Nephron (organoid): ENCODE measurements at regions not wholly inside any gene's neighbourhood (a gene's known extent, or its start where the extent isn't known, plus 50 kb on each side); places are given as distances from the start of the nearest gene placed in this dataset.
"Not testable (repeated sequence)": the region's sequence is repeated elsewhere in the genome, so short reads cannot be mapped to it uniquely, and the experiment has no call there.

Experiments
- H3K27ac Mint-ChIP-seq, 3 experiments: 2 replicates each; pipeline ENCODE4 v1.8.0; 2020; ENCODE audit warnings: mixed read lengths in 3 of 3, mild to moderate bottlenecking in 2 of 3, moderate library complexity in 1 of 3
- H3K27me3 Mint-ChIP-seq: 2 replicates; pipeline ENCODE4 v1.8.0; 2021; ENCODE audit warnings: low read depth, mild to moderate bottlenecking, moderate library complexity, mixed read lengths
- H3K36me3 Mint-ChIP-seq: 2 replicates; pipeline ENCODE4 v1.8.0; 2020; ENCODE audit warnings: low read depth, mixed read lengths
- H3K4me1 Mint-ChIP-seq: 2 replicates; pipeline ENCODE4 v1.8.0; 2020; ENCODE audit warnings: mixed read lengths
- H3K4me3 Mint-ChIP-seq, 3 experiments: 2 replicates each; pipeline ENCODE4 v1.8.0; 2020; ENCODE audit warnings: mild to moderate bottlenecking in 3 of 3, mixed read lengths in 3 of 3, moderate library complexity in 2 of 3
- H3K9me3 Mint-ChIP-seq: 2 replicates; pipeline ENCODE4 v1.8.0; 2020; ENCODE audit warnings: mixed read lengths
- CTCF ChIP-seq, 3 experiments: fragments of 200-600 bp; sonication (generic); IDR thresholded peaks; one replicate each; pipeline ENCODE4 v1.5.0; 2021; ENCODE audit warnings: antibody characterized with exemption in 3 of 3; ENCODE audit not compliant: unreplicated experiment in 3 of 3

DNA sequence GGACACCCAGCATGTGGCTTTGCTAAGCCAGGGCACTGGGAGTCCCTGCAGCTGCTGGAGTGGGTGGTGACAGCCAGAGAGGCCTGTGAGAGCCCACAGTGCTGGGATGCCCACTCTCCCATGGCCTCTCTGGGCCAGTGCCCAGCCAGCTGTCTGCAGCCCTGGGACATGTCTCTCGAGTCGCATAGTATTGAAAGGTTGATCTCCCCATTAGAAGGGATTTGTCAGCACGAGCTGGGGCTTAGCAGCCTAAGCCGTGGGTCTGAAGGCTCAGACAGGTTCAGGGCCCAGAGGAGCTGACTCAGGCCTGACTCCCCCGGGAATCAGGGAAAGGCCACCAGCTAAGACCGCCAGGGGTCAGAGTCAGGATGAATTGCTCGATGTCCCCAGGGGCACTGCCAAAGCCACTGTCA lies 53.5 kb downstream of the FOXD2 start:
- Mint-ChIP-seq H3K36me3 (no peaks in the 10 kb centered on the region), H3K27me3 (peaks cover 42% of the 10 kb centered on the region), H3K4me1 (peaks cover 13% of the 10 kb centered on the region), H3K27ac (no peak overlapping the region), H3K4me3 (no peak overlapping the region), H3K9me3 (no peaks in the 10 kb centered on the region)
- TF ChIP-seq CTCF (IDR thresholded peaks at IDR 0.05; ENCODE audit: unreplicated experiment in 3 of 3) = no peak

- H3K4me3 Mint-ChIP-seq = no peak overlapping the region
- no peak for TF ChIP-seq CTCF (IDR thresholded peaks at IDR 0.05; ENCODE audit: unreplicated experiment in 3 of 3)
- no peak overlapping the region for H3K27ac Mint-ChIP-seq
- peaks cover 4% of the 10 kb centered on the region for H3K4me1 Mint-ChIP-seq
- no peaks in the 10 kb centered on the region for H3K36me3 Mint-ChIP-seq
- H3K27me3 Mint-ChIP-seq = peaks cover 37% of the 10 kb centered on the region
- H3K9me3 Mint-ChIP-seq = no peaks in the 10 kb centered on the region
These were observed 57.4 kb downstream of the FOXD2 start for GRCh38 chr1:47495176-47495713.

- H3K9me3 Mint-ChIP-seq = no peaks in the 10 kb centered on the region
- H3K36me3 Mint-ChIP-seq = no peaks in the 10 kb centered on the region
- H3K4me1 Mint-ChIP-seq = peaks cover 4% of the 10 kb centered on the region
- no peak overlapping the region for H3K4me3 Mint-ChIP-seq
- peaks cover 29% of the 10 kb centered on the region for H3K27me3 Mint-ChIP-seq
- no peak overlapping the region for H3K27ac Mint-ChIP-seq
- TF ChIP-seq CTCF (IDR thresholded peaks at IDR 0.05; ENCODE audit: unreplicated experiment in 3 of 3) = no peak
These were observed 60.7 kb downstream of the FOXD2 start for GRCh38 chr1:47498551-47498950.

DNA sequence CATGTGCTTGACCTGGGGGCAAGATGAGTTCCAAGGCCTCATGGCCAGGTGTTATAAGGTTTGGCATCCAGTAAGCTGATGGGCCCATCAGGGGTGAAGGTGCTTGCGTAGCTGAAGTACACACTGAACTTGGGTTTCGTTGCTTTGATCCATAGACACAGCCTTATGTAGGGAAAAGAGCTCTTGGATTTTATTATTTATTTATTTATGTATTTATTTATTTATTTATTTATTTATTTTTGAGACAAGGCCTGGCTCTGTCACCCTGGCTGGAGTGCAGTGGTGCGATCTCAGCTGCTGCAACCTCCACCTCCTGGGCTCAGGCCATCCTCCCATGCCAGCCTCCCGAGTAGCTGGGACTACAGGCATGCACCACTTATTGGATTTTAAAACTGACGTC lies 63.2 kb downstream of the FOXD2 start:
- Mint-ChIP-seq H3K27me3 (peaks cover 25% of the 10 kb centered on the region), H3K9me3 (peaks cover 3% of the 10 kb centered on the region), H3K4me1 (no peaks in the 10 kb centered on the region), H3K4me3 (no peak overlapping the region), H3K27ac (no peak overlapping the region), H3K36me3 (no peaks in the 10 kb centered on the region)
- TF ChIP-seq CTCF (IDR thresholded peaks at IDR 0.05; ENCODE audit: unreplicated experiment in 3 of 3) = no peak

GRCh38 chr1:47502746-47503370 lies 65.0 kb downstream of the FOXD2 start:
- H3K4me3 Mint-ChIP-seq = no peak overlapping the region
- no peaks in the 10 kb centered on the region for H3K36me3 Mint-ChIP-seq
- H3K27ac Mint-ChIP-seq = peak overlapping the region in 1 of 3 experiments; percentile 28
- no peak for TF ChIP-seq CTCF (IDR thresholded peaks at IDR 0.05; ENCODE audit: unreplicated experiment in 3 of 3)
- H3K9me3 Mint-ChIP-seq = peaks cover 3% of the 10 kb centered on the region
- H3K4me1 Mint-ChIP-seq = no peaks in the 10 kb centered on the region
- peaks cover 32% of the 10 kb centered on the region for H3K27me3 Mint-ChIP-seq

DNA sequence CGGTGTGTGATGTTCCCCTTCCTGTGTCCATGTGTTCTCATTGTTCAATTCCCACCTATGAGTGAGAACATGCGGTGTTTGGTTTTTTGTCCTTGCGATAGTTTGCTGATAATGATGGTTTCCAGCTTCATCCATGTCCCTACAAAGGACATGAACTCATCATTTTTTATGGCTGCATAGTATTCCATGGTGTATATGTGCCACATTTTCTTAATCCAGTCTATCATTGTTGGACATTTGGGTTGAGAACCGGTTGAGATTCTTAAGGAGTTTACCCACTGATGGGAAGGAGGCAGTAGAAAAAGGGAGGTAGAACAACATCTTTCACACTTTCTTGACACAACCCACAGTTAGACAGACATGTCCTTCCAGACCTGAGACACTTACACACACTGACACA lies 67.0 kb downstream of the FOXD2 start:
- H3K27me3 Mint-ChIP-seq = peaks cover 40% of the 10 kb centered on the region
- not testable (repeated sequence) for H3K4me3 Mint-ChIP-seq, H3K27ac Mint-ChIP-seq, H3K9me3 Mint-ChIP-seq, H3K36me3 Mint-ChIP-seq
- H3K4me1 Mint-ChIP-seq = peaks cover 12% of the 10 kb centered on the region
